PC-9 (cell line): ENCODE measurements at regions not wholly inside any gene's neighbourhood (a gene's known extent, or its start where the extent isn't known, plus 50 kb on each side); places are given as distances from the start of the nearest gene placed in this dataset.

Experiments used
- BruUV-seq: library from RNA; stranded (reverse); fragments of 400-500 nt; replicated peaks from 2 replicates; lab custom pipeline; 2021; lab: Mats Ljungman, UMichigan
- CTCF ChIA-PET: fragments of 300-600 bp; sonication (Branson Sonifier 250); formaldehyde crosslinking; loops from one replicate; lab custom pipeline; 2022; ENCODE audit warnings: antibody characterized with exemption; lab: Charles Lee
- POLR2A ChIA-PET: fragments of 300-600 bp; sonication (Branson Sonifier 250); formaldehyde crosslinking; loops from one replicate; lab custom pipeline; 2022; ENCODE audit warnings: antibody characterized with exemption; ENCODE audit not compliant: unreplicated experiment; lab: Charles Lee
- DNase-seq, 2 experiments: peaks; one replicate each; pipeline versions ENCODE4 v3.0.0 to v3.0.0-alpha.2; 2015 to 2022; ENCODE audit warnings: mixed read lengths in 1 of 2
- H2AFZ ChIP-seq: fragments of 200-600 bp; sonication (generic); 2 replicates; pipeline ENCODE4 v1.8.1; 2017; ENCODE audit warnings: antibody characterized with exemption
- H3F3A ChIP-seq: fragments of 200-600 bp; sonication (generic); 2 replicates; pipeline ENCODE4 v1.8.1; 2017; ENCODE audit warnings: antibody characterized with exemption, mild to moderate bottlenecking, low read depth; ENCODE audit not compliant: insufficient read depth
- H3K27ac ChIP-seq: fragments of 200-600 bp; sonication (generic); 2 replicates; pipeline ENCODE4 v1.6.1; 2016; ENCODE audit warnings: mixed run types
- H3K27me3 ChIP-seq: fragments of 200-600 bp; sonication (generic); 2 replicates; pipeline ENCODE4 v1.6.1; 2016; ENCODE audit warnings: low read depth, mixed run types; ENCODE audit not compliant: insufficient read depth
- H3K36me3 ChIP-seq: fragments of 200-600 bp; sonication (generic); 2 replicates; pipeline ENCODE4 v1.6.1; 2016; ENCODE audit warnings: low read depth, mixed run types
- H3K4me1 ChIP-seq: fragments of 200-600 bp; sonication (generic); replicated peaks from 2 replicates; pipeline ENCODE4 v1.6.1; 2016; ENCODE audit warnings: mixed run types; ENCODE audit not compliant: insufficient read depth
- H3K4me2 ChIP-seq: fragments of 200-600 bp; sonication (generic); 2 replicates; pipeline ENCODE4 v1.6.1; 2017; ENCODE audit warnings: mixed run types
- H3K4me3 ChIP-seq: fragments of 200-600 bp; sonication (generic); 2 replicates; pipeline ENCODE4 v1.6.1; 2016; ENCODE audit warnings: mixed run types
- H3K79me2 ChIP-seq: fragments of 200-600 bp; sonication (generic); 2 replicates; pipeline ENCODE4 v1.6.1; 2017; ENCODE audit warnings: low read depth, mixed run types
- H3K9me2 ChIP-seq: fragments of 200-600 bp; sonication (generic); 2 replicates; pipeline ENCODE4 v1.8.1; 2017; ENCODE audit warnings: mild to moderate bottlenecking; ENCODE audit not compliant: insufficient read depth
- H3K9me3 ChIP-seq: fragments of 200-600 bp; sonication (generic); 2 replicates; pipeline ENCODE4 v1.8.1; 2016; ENCODE audit warnings: low read depth; ENCODE audit not compliant: insufficient read depth
- H4K20me1 ChIP-seq: fragments of 200-600 bp; sonication (generic); 2 replicates; pipeline ENCODE4 v1.8.1; 2017; ENCODE audit not compliant: insufficient read depth
- EZH2 ChIP-seq: fragments of 200-600 bp; sonication (generic); IDR thresholded peaks from 2 replicates; pipeline ENCODE4 v1.8.0; 2017; ENCODE audit warnings: antibody characterized with exemption, low read depth
- intact Hi-C: fragments of 100-400 bp; cut with micrococcal nuclease; formaldehyde crosslinking; loops from one replicate; pipeline ENCODE4 v1.10.0; 2022; ENCODE audit not compliant: unreplicated experiment
- TF ChIP-seq, protein P1 (sequence below): fragments of 200-600 bp; sonication (generic); conservative IDR thresholded peaks from 2 replicates; pipeline ENCODE4 v1.6.1; 2017; ENCODE audit warnings: mixed run types, antibody characterized with exemption, mild to moderate bottlenecking, moderate library complexity

DNA sequence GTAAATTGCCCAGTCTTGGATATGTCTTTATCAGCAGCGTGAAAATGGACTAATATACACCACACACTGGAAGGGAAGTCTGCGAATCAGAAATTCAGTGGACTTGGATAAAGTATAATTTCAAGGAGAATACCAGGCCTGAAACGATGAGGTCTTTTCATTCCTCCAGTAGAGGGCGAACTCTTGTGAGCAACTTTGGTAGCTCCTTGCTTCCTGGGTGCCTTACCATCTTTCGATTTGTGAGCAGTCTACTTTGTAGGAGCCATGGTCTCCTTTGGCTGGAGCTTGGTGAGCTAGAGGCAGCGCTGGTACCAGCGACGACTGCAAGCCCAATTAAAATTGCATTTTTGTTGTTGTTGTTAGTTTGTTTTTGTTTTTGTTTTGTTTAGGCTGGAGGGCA, 791.9 kb downstream of the FAT4 start:
- no peaks in the 10 kb centered on the region for H3K4me1 ChIP-seq
- no TSS peak for BruUV-seq
- H3K27me3 ChIP-seq, result no peaks in the 10 kb centered on the region
- no peak overlapping the region for H3K27ac ChIP-seq
- no peaks in the 10 kb centered on the region for H3K36me3 ChIP-seq
- no peaks in the 10 kb centered on the region for H3K9me3 ChIP-seq
- no peaks in the 10 kb centered on the region for H3K9me2 ChIP-seq
- no peak overlapping the region for H2AFZ ChIP-seq
- no peaks in the 10 kb centered on the region for H4K20me1 ChIP-seq
- H3F3A ChIP-seq, result no peaks in the 10 kb centered on the region
- no peak overlapping the region for H3K4me3 ChIP-seq
- no peaks in the 10 kb centered on the region for H3K79me2 ChIP-seq
- no peak overlapping the region for H3K4me2 ChIP-seq
- intact Hi-C loops, result no loop called here
- CTCF ChIA-PET, result interaction anchor here (0.6 kb wide), 1 partner anchor 493 kb away, joined by 4 read pairs; no protein-coding TSS in a partner anchor
- DNase-seq, result no peak
- no peak for TF ChIP-seq EZH2
- TF ChIP-seq, protein P1, sequence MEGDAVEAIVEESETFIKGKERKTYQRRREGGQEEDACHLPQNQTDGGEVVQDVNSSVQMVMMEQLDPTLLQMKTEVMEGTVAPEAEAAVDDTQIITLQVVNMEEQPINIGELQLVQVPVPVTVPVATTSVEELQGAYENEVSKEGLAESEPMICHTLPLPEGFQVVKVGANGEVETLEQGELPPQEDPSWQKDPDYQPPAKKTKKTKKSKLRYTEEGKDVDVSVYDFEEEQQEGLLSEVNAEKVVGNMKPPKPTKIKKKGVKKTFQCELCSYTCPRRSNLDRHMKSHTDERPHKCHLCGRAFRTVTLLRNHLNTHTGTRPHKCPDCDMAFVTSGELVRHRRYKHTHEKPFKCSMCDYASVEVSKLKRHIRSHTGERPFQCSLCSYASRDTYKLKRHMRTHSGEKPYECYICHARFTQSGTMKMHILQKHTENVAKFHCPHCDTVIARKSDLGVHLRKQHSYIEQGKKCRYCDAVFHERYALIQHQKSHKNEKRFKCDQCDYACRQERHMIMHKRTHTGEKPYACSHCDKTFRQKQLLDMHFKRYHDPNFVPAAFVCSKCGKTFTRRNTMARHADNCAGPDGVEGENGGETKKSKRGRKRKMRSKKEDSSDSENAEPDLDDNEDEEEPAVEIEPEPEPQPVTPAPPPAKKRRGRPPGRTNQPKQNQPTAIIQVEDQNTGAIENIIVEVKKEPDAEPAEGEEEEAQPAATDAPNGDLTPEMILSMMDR, result peak; percentile 46; the same call in 1 of the 2 replicates
- POLR2A ChIA-PET, result no interaction called here

DNA sequence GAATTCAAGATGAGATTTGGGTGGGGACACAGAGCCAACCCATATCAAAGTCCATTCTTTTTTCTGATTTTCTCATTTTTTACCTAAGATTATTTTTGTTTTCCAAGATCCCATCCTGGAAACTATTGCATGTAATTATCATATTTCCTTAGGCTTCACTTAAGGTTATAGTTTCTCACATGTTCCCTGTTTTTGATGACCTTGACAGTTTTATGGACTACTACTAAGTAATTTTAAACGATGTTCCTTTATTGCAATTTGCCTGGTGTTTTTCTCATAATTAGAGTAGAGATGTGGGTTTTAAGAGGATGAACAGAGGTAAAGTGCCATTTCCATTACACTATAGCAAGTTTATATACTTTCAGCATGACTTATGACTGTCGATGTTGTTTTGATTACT, 795.1 kb downstream of the FAT4 start:
- ChIA-PET CTCF (no interaction called here), POLR2A (no interaction called here)
- H3K4me3 ChIP-seq, result no peak overlapping the region
- no peak for DNase-seq
- no peaks in the 10 kb centered on the region for H3K36me3 ChIP-seq
- BruUV-seq, result no TSS peak
- no peak overlapping the region for H3K27ac ChIP-seq
- no peak overlapping the region for H2AFZ ChIP-seq
- H3K4me2 ChIP-seq, result no peak overlapping the region
- TF ChIP-seq, protein P1, result no peak
- no peak for TF ChIP-seq EZH2
- no peaks in the 10 kb centered on the region for H4K20me1 ChIP-seq
- no peaks in the 10 kb centered on the region for H3F3A ChIP-seq
- H3K79me2 ChIP-seq, result no peaks in the 10 kb centered on the region
- H3K9me2 ChIP-seq, result no peaks in the 10 kb centered on the region
- H3K9me3 ChIP-seq, result no peaks in the 10 kb centered on the region; the same call in 1 of the 2 replicates
- H3K27me3 ChIP-seq, result no peaks in the 10 kb centered on the region
- intact Hi-C loops, result no loop called here
- no peaks in the 10 kb centered on the region for H3K4me1 ChIP-seq

DNA sequence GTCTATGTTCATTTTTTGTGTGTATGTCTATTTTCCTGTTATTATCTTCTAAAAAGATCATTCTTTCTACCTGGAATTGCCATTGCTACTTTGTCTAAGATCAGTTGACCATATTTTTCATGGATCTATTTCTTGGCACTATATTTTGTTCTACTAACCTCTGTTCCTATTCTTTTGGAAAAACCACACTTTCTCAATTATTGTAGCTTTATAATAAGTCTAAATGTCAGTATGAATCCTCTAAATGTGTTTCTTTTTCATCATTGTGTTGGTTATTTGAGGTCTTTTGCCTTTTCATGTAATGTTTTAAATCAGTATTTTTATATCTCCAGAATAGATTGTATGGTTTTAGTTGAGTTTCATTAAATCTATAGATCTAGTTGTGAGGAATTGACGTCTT, 798.3 kb downstream of the FAT4 start:
- intact Hi-C loops, result no loop called here
- Histone ChIP-seq H3K9me2 (no peaks in the 10 kb centered on the region), H3K27ac (no peak overlapping the region), H4K20me1 (no peaks in the 10 kb centered on the region), H3K36me3 (no peaks in the 10 kb centered on the region), H2AFZ (no peak overlapping the region), H3K9me3 (no peaks in the 10 kb centered on the region; the same call in 1 of the 2 replicates), H3K4me3 (no peak overlapping the region), H3K27me3 (no peaks in the 10 kb centered on the region), H3K4me1 (no peaks in the 10 kb centered on the region), H3K79me2 (no peaks in the 10 kb centered on the region), H3K4me2 (no peak overlapping the region), H3F3A (no peaks in the 10 kb centered on the region)
- no peak for TF ChIP-seq EZH2
- TF ChIP-seq, protein P1, result no peak
- no TSS peak for BruUV-seq
- ChIA-PET POLR2A (no interaction called here), CTCF (no interaction called here)
- DNase-seq, result no peak
